Anterior cingulate cortex (tissue), 58 donors: ENCODE measurements at regions not wholly inside any gene's neighbourhood (a gene's known extent, or its start where the extent isn't known, plus 50 kb on each side); places are given as distances from the start of the nearest gene placed in this dataset.

Experiments used
- DNase-seq, 58 donors: peaks; one replicate each; lab custom pipeline; 2025; lab: John Stamatoyannopoulos, UW

- no peak for DNase-seq
Observed at GRCh38 chr1:4084896-4085295, 184.8 kb upstream of the C1orf174 start.

DNA sequence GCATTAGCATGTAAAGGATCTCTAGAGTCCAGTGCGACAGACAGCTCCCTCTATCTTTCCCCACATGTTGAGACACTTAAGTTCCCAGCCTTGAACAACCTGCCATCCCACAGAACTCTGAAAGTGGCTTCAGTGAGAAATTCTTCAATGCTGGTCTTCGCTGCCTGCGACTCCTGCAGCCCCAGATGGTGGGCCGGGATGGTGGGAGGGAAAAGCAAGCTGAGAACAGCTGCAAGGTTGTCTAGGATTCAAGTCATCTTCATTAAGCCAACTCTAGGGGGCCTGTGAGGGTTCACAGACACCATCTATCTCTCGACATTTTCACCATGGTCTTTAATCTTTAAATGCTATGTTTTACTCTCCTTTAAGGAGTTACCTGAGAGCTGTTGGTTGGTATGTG lies 185.5 kb upstream of the C1orf174 start:
- no peak for DNase-seq

GRCh38 chr1:4086085-4086850 lies 186.2 kb upstream of the C1orf174 start:
- no peak for DNase-seq

DNA sequence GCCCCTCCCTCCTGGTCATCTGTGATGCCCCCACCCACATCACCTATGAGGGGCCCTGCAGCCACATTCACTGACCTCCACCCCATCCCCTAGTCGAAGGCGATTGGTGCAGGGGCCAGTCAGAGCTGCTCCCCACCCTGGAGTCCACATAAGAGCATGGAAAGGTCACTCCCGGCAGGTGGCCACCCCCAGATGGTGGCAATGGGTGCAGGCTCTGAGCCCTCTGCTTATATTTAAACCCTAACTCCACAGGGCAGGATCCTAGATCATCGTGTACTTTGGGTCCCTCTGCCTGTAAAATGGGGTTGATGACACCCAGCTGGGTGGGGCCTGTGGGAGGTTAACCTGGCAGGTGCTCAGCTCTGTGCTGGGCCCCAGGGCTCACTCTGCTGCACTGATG lies 186.8 kb upstream of the C1orf174 start:
- DNase-seq = no peak

DNA sequence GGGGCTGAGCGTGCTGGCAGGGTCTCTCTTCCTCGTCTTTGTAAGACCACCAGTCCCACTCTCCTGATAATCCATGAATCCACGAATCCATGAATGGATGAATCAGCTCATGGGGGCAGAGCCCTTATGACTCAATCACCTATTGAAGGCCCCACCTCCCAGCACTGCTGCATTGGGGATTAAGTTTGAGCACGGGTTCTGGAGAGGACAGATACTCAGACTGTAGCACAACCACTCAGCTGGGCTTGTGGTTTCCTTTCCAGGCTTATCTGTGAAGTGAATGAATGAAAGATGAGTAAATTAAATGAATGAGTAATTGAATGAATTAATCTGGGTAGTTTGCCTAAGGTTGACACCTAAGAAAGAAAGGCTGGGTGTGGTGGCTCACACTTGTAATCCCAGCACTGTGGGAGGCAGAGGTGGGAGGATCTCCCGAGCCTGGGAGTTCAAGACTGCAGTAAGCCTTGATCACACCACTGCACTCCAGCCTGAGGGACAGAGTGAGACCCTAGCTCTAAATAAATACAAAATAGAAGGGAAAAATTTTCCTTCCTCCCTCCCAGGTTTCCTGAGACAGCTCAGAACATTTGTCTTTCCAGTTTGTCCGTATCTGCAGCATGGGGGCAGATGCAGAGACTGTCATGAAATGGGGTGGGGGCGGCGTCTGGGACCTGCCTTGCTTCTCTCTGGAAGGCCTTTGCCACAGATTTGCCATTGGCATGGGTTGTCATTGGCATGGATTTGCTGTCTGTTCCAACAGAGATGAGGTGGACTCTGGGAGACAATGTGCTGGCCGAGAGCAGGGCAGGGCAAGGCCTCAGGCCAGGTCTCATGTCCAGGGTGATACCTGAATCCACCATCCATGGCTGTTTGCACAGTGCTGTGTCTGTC lies 187.7 kb upstream of the C1orf174 start:
- no peak for DNase-seq

DNA sequence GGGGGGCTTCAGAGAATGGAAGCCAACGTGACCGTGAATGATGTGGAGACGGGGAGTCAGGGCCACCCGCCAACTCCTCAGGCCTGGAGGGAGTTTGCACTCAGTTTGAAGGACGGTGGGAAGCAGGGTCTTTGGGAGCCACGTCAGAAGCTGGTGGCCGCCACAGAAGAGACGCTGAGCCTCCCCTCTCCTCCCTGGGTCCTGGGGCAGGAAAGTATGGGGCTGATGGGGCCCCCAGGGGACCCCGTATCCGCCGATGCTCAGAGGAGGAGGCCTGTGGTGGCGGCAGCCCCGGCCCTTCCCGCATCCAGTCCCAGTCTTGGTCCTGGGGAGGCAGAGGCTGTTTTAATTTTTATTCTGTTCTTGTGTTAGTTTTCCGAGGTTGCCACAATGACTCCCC lies 188.6 kb upstream of the C1orf174 start:
- no peak for DNase-seq

- DNase-seq = no peak
Observed at GRCh38 chr1:4089421-4090175, 189.5 kb upstream of the C1orf174 start.

DNA sequence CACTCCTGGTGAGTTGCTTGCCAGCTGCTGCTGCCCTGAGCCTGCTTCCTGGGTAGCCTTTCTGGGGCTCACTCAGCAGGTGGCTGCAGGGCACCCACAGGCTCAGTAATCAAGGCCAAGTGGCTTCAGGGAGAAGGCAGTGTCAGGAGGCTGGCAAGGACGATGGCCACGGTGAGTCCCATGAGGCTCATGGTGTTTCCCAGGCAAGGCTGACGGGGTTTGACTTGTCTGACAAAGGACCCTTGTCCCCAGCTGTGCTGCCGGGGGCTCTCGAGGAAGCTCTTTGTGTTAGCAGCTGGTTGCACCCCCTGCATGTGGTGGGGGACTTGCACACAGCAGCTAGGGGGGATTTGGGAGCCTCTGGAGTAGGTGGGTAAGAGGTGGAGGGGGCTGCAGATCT lies 190.5 kb upstream of the C1orf174 start:
- DNase-seq = no peak

- no peak for DNase-seq
Observed at GRCh38 chr1:4090976-4091660, 191.0 kb upstream of the C1orf174 start.

DNA sequence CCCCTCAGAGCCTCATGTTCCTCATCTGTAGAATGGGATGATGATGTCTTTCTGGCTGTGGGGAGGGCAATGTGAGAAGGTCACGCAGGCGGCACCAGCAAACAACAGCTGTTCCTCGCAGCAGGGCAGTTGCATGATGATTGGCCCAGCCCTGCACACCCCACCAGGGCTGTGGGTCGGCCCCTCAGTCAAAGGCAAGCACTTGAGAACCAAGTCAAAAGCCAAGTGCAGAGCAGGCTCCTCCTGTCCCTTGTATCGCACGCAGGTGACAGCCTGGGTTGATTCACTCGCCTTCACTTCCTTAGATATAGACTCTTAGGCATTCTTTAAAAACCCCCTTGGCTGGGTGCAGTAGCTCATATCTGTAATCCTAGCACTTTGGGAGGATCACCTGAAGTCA lies 191.9 kb upstream of the C1orf174 start:
- no peak for DNase-seq

DNA sequence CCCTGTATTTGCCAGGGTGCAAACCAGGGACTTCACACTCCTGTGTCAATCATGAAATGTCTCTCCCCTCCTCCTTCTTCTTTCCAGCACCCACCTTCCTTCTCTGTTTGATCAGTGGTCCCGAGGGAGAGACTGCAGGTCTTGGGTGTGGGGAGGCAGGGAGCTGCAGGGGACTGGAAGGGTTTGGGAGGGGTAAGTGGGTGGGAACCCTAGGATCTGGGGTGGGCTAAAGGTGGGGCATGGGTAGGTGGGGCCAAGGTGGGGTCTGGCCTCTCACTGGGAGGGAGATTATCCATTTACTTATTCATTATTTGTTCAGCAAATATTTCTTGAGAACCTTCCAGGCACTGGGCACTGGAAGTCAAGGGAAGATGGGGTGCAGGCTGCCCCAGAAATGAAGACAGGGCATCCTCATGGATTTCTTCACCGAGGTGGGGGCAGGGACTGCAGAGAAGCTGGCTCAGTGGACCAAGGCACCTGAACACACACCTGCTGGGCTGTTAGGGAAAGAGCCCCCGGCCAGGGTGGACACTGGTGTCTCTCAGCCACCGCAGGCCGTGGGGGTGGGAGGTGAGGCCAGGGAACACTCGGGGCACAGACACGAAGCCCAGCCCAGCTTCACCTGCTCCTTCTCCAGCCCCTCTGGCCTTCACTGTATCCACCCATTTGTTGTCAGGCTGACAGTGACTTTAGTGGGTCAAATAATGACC lies 193.9 kb upstream of the C1orf174 start:
- DNase-seq = no peak

DNA sequence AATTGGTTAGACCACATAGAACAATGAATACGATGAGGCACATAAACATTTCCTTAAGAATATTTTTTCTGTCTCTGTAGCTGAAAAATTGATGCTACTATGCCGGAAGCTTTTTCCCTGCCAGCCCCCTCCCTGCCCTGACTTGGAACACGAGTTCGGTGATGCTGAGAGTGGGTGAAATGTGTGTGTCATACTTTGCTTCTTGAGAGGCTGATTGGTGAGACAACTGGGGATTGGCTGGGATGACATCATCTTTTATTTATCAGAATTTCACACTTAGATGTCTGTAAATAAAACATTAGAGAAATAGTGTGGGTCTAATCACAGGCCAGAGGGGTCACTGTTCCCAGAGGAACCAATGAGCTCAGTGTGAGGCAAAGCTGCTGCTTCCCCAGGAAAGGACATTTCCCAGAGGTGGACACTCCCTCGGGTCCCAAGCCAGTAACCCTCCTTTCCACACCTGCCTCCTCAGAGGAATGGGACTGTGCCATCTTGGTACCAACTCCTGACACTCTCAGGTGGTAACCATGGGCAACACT lies 195.4 kb upstream of the C1orf174 start:
- no peak for DNase-seq

- peak in 18 of 58 donors; percentile 11 to 49 (median 24) for DNase-seq
Observed at GRCh38 chr1:4101459-4102161, 201.5 kb upstream of the C1orf174 start.

GRCh38 chr1:4105300-4105880 lies 205.3 kb upstream of the C1orf174 start:
- DNase-seq = no peak

- DNase-seq = no peak
Observed at GRCh38 chr1:4106731-4107130, 206.7 kb upstream of the C1orf174 start.

DNA sequence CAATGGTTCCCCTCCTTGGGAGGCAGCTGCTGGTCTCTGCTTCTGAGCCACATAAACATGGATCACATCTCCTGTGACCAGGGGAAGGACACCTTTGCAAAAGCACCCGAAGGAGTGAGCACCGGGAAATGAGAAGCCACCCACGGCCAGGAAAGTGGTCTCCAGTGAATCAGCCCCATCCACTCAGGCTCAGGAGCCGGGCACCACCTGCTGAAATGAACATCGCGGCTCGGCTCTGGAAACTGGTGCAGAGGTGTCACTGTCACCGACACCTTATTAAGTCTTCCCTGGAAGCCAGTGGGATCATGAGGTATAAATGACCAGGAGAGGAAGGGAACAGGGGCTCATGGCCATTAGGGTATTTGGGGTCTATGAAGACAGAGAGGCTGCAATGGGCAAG lies 207.2 kb upstream of the C1orf174 start:
- DNase-seq = no peak

- no peak for DNase-seq
Observed at GRCh38 chr1:4108331-4108730, 208.3 kb upstream of the C1orf174 start.
